ENCODE measurements at regions not wholly inside any gene's neighbourhood (a gene's known extent, or its start where the extent isn't known, plus 50 kb on each side); places are given as distances from the start of the nearest gene placed in this dataset.

- Histone ChIP-seq H3K4me3 (ENCODE audit: insufficient read depth, low read depth, low read length) (no peak overlapping the region), H3K36me3 (replicated peaks; ENCODE audit: control insufficient read depth, insufficient read depth, low read length) (no peaks in the 10 kb centered on the region), H3K27me3 (ENCODE audit: control insufficient read depth, insufficient read depth, low read length) (0 out of 2 replicates have a peak, but pooled peaks cover 1% of the 10 kb centered on the region)
- no peak for DNase-seq
Observed at GRCh38 chr5:61965490-61965889, 340.5 kb upstream of the KIF2A start.

DNA sequence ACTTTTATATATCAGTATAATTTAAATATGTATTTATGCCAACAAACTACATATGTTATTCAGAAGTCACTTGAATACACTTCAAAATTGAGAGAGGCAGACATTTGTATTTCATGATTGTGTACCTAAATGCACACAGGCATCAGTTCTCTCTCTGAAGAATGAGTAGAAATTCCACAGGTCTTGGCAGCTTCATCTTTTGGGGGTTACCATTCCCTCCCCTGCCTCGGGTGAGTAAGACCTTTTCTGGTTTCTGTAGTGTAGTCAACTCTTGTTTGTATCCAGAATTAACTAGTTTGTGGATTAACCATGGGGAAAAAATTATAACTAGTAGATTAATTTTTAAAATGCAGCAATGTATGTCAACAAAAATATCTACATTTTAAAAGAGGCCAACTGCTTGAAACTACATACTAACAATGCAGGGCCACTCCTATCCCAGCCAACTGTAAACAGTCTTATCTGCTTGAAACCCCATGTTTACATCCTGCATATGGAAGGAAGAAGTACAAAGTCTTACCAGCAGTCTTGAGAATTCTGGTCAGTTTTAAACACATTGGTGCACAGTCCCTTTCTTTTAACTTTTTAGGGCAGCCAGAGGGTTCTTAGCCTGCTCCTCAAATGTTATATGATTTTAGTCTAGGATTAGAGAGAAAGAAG lies 339.6 kb upstream of the KIF2A start:
- H3K4me3 ChIP-seq (ENCODE audit: insufficient read depth, low read depth, low read length), result no peak overlapping the region
- no peak for DNase-seq
- no peaks in the 10 kb centered on the region for H3K36me3 ChIP-seq (replicated peaks; ENCODE audit: control insufficient read depth, insufficient read depth, low read length)
- 0 out of 2 replicates have a peak, but pooled peaks cover 1% of the 10 kb centered on the region for H3K27me3 ChIP-seq (ENCODE audit: control insufficient read depth, insufficient read depth, low read length)

DNA sequence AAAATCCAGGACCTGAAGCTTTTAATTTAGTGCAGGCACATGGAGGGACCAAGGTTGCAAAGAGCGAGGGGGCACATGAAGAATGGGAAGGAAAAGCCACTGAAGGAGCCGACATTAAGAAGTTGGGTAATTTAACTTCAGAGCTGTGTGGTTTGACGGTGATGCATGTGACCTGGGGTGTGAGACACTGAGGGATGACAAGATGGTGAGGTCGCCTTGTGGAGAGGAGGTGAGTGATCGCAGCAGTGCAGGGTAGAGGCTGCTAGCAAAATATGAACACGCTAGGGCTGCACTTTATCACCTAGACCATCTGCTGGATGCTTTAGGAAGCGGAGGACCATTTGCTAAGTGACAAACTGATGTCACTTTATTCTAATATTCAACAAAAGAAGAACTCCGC lies 339.0 kb upstream of the KIF2A start:
- Histone ChIP-seq H3K36me3 (replicated peaks; ENCODE audit: control insufficient read depth, insufficient read depth, low read length) (no peaks in the 10 kb centered on the region), H3K27me3 (ENCODE audit: control insufficient read depth, insufficient read depth, low read length) (0 out of 2 replicates have a peak, but pooled peaks cover 1% of the 10 kb centered on the region), H3K4me3 (ENCODE audit: insufficient read depth, low read depth, low read length) (no peak overlapping the region)
- no peak for DNase-seq

DNA sequence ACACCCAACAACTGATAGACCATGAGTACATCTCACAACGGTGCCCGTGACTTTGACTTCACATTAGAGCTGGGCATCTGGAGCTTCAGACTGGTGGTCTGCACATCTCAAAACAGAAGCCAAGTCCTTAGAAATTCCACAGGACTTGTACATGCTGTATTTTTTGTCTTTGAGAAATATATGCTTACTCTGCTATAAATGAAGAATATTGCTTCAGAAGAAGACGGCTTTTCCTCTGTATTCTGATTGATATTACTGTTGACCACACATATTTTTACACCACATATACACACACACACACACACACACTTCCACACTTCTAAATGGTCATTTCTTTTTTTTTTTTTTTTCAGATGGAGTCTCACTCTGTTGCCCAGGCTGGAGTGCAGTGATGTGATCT lies 338.3 kb upstream of the KIF2A start:
- H3K4me3 ChIP-seq (ENCODE audit: insufficient read depth, low read depth, low read length), result no peak overlapping the region
- H3K36me3 ChIP-seq (replicated peaks; ENCODE audit: control insufficient read depth, insufficient read depth, low read length), result no peaks in the 10 kb centered on the region
- no peak for DNase-seq
- 0 out of 2 replicates have a peak, but pooled peaks cover 1% of the 10 kb centered on the region for H3K27me3 ChIP-seq (ENCODE audit: control insufficient read depth, insufficient read depth, low read length)

DNA sequence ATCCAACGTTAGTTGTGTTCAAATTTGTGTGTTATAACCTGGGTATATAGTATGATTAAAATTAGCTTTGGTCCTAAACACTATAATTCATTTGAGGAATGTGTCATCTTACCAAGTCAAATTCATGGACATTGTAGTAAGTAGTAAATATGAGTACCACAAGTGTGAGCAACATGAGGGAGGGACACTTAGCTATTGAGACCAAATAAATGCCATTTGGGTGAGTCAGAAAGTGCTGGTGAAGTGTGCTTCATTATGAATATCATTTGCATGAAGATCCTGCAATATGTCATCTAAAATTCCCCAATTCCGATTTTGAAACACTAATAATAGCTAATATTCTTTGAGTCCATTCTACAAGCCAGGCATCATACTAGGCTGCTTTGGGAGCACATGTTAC lies 336.7 kb upstream of the KIF2A start:
- Histone ChIP-seq H3K4me3 (ENCODE audit: insufficient read depth, low read depth, low read length) (no peak overlapping the region), H3K36me3 (replicated peaks; ENCODE audit: control insufficient read depth, insufficient read depth, low read length) (no peaks in the 10 kb centered on the region), H3K27me3 (ENCODE audit: control insufficient read depth, insufficient read depth, low read length) (0 out of 2 replicates have a peak, but pooled peaks cover 1% of the 10 kb centered on the region)
- DNase-seq, result no peak

- H3K4me3 ChIP-seq (ENCODE audit: insufficient read depth, low read depth, low read length), result no peak overlapping the region
Observed at GRCh38 chr5:61969755-61970154, 336.3 kb upstream of the KIF2A start.

DNA sequence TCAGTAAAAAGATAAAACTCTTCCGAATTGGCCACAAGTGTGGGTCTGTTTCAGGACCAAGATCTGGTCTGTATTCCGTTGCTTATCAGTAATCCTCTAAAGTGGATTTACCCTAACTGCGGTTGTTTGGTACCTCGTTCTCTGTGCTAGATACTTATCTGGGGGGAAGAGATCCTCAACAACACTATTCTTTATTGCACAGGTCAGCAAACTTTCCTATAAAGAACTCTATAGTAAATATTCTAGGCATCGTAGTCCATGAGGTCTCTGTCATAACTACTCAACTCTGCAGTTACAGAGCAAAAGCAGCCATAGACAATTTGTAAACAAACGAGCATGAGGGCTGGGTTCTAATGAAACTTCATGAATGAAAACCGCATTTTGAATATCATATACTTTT lies 335.8 kb upstream of the KIF2A start:
- Histone ChIP-seq H3K36me3 (replicated peaks; ENCODE audit: control insufficient read depth, insufficient read depth, low read length) (no peaks in the 10 kb centered on the region), H3K27me3 (ENCODE audit: control insufficient read depth, insufficient read depth, low read length) (0 out of 2 replicates have a peak, but pooled peaks cover 1% of the 10 kb centered on the region), H3K4me3 (ENCODE audit: insufficient read depth, low read depth, low read length) (no peak overlapping the region)
- DNase-seq, result no peak

More at GRCh38 chr5:61969755-61970154, 336.3 kb upstream of the KIF2A start:
- Histone ChIP-seq H3K27me3 (ENCODE audit: control insufficient read depth, insufficient read depth, low read length) (0 out of 2 replicates have a peak, but pooled peaks cover 1% of the 10 kb centered on the region), H3K36me3 (replicated peaks; ENCODE audit: control insufficient read depth, insufficient read depth, low read length) (no peaks in the 10 kb centered on the region)
- no peak for DNase-seq

GRCh38 chr5:61974680-61975079 lies 331.3 kb upstream of the KIF2A start:
- no peak for DNase-seq
- H3K4me3 ChIP-seq (ENCODE audit: insufficient read depth, low read depth, low read length), result no peak overlapping the region
- no peaks in the 10 kb centered on the region for H3K27me3 ChIP-seq (ENCODE audit: control insufficient read depth, insufficient read depth, low read length)
- H3K36me3 ChIP-seq (replicated peaks; ENCODE audit: control insufficient read depth, insufficient read depth, low read length), result no peaks in the 10 kb centered on the region

GRCh38 chr5:61981886-61982285 lies 324.1 kb upstream of the KIF2A start:
- H3K27me3 ChIP-seq (ENCODE audit: control insufficient read depth, insufficient read depth, low read length), result no peaks in the 10 kb centered on the region
- DNase-seq, result no peak
- no peak overlapping the region for H3K4me3 ChIP-seq (ENCODE audit: insufficient read depth, low read depth, low read length)
- no peaks in the 10 kb centered on the region for H3K36me3 ChIP-seq (replicated peaks; ENCODE audit: control insufficient read depth, insufficient read depth, low read length)

DNA sequence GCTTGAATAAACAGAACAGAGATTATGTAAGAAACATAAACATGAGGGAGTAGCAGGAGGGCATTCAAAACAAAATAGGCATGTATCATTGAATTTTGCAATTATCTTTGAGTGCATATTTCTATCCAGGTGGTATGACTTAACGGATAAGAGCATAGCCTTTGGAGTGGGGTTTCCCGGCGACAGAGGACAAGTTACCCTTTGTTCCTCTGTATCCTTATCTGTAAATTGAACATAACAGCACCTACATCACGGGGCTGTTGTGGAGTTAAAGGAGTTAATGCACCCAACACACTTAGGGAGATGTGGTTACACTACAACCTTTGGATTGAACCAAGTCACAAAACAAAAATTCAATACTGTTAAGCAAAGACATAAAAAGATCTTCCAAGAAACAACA lies 314.6 kb upstream of the KIF2A start:
- H3K4me3 ChIP-seq (ENCODE audit: insufficient read depth, low read depth, low read length), result no peak overlapping the region
- no peaks in the 10 kb centered on the region for H3K36me3 ChIP-seq (replicated peaks; ENCODE audit: control insufficient read depth, insufficient read depth, low read length)
- DNase-seq, result no peak
- no peaks in the 10 kb centered on the region for H3K27me3 ChIP-seq (ENCODE audit: control insufficient read depth, insufficient read depth, low read length)

DNA sequence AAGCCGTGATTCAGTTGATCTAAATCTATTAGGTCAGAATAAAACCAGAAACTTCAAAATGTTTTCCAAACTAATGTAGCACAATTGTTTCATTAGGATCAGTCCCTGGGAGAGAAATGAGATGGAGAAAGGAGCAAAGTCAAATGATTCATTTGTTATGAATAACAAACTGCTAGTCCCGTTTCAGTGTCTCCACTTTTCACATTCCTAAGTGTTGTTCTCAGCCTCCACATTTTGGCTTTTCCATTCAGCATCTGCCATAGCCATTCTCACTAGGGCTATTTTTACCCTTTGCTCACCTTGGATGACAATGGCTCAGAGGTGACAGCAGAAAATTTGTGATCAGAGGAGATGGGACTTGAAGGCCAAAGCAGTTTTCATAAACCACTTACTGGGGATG lies 314.1 kb upstream of the KIF2A start:
- Histone ChIP-seq H3K27me3 (ENCODE audit: control insufficient read depth, insufficient read depth, low read length) (no peaks in the 10 kb centered on the region), H3K36me3 (replicated peaks; ENCODE audit: control insufficient read depth, insufficient read depth, low read length) (no peaks in the 10 kb centered on the region), H3K4me3 (ENCODE audit: insufficient read depth, low read depth, low read length) (no peak overlapping the region)
- no peak for DNase-seq

DNA sequence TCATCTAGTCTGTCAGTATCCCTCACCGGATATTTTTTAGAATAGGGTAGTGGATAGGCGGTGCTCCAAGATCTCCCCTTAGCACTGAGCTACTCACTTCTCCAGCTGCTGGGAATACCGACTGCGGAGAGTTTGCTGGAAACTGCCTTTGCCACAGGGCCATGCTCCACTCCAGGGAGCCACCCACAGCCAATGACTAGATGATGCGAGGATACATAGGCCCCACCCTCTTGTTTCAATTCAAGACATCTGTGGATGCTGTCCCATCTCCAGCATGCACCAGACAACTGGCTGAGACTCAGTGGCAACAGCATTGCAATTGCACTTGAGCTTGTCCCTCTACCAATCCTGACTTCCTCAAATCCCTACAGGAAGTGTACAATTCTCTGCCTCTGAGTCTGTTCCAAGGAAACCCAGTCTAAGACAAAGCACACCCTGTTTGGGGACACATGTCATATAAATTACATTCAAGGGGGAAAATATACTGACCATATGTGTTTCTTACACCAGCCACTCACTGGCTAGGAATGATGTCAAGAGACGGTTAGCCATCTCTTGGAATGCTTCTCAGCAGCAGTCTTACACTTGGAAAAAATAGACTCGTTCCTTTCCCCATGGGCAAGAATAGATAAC lies 312.6 kb upstream of the KIF2A start:
- DNase-seq, result no peak
- Histone ChIP-seq H3K27me3 (ENCODE audit: control insufficient read depth, insufficient read depth, low read length) (no peaks in the 10 kb centered on the region), H3K4me3 (ENCODE audit: insufficient read depth, low read depth, low read length) (no peak overlapping the region), H3K36me3 (replicated peaks; ENCODE audit: control insufficient read depth, insufficient read depth, low read length) (no peaks in the 10 kb centered on the region)

GRCh38 chr5:61994171-61994570 lies 311.8 kb upstream of the KIF2A start:
- no peak for DNase-seq
- Histone ChIP-seq H3K36me3 (replicated peaks; ENCODE audit: control insufficient read depth, insufficient read depth, low read length) (no peaks in the 10 kb centered on the region), H3K4me3 (ENCODE audit: insufficient read depth, low read depth, low read length) (no peak overlapping the region)

DNA sequence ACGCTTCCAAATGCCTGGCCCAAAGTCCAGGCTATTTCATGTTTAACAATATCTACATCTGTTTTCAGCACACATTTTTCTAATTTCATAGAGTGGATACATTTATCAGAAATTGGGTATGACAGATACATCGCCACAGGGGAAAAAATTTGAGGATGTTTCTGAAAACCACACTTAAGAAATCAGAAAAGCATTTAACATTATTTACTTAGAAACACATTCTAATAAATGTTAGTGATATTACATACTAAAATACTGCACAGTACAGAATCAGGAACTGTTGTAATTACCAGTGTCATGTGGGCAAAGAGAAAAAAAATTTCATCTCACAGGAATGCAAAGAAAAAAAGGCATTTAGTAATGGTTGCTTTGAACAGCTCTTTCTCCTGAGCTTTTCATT lies 310.5 kb upstream of the KIF2A start:
- no peaks in the 10 kb centered on the region for H3K27me3 ChIP-seq (ENCODE audit: control insufficient read depth, insufficient read depth, low read length)
- no peaks in the 10 kb centered on the region for H3K36me3 ChIP-seq (replicated peaks; ENCODE audit: control insufficient read depth, insufficient read depth, low read length)
- no peak for DNase-seq
- H3K4me3 ChIP-seq (ENCODE audit: insufficient read depth, low read depth, low read length), result no peak overlapping the region

More at GRCh38 chr5:61994171-61994570, 311.8 kb upstream of the KIF2A start:
- no peaks in the 10 kb centered on the region for H3K27me3 ChIP-seq (ENCODE audit: control insufficient read depth, insufficient read depth, low read length)

GRCh38 chr5:61999371-61999770 lies 306.6 kb upstream of the KIF2A start:
- no peak for DNase-seq
- no peaks in the 10 kb centered on the region for H3K36me3 ChIP-seq (replicated peaks; ENCODE audit: control insufficient read depth, insufficient read depth, low read length)
- H3K4me3 ChIP-seq (ENCODE audit: insufficient read depth, low read depth, low read length), result no peak overlapping the region
- no peaks in the 10 kb centered on the region for H3K27me3 ChIP-seq (ENCODE audit: control insufficient read depth, insufficient read depth, low read length)
